H9 (cell line): ENCODE measurements at regions not wholly inside any gene's neighbourhood (a gene's known extent, or its start where the extent isn't known, plus 50 kb on each side); places are given as distances from the start of the nearest gene placed in this dataset.

ENCODE experiments used
- DNase-seq: peaks from one replicate; pipeline ENCODE4 v3.0.0-alpha.2; 2017
- H2AFZ ChIP-seq: one replicate; pipeline ENCODE4 v1.6.1; 2013; ENCODE audit warnings: mild to moderate bottlenecking, low read length, control low read depth, moderate library complexity
- H2AK5ac ChIP-seq: 2 replicates; pipeline ENCODE4 v1.6.1; 2013; ENCODE audit warnings: low read length, control low read depth, mixed read lengths; ENCODE audit not compliant: insufficient read length
- H2BK120ac ChIP-seq: one replicate; pipeline ENCODE4 v1.6.1; 2013; ENCODE audit warnings: low read depth, mild to moderate bottlenecking, low read length, control low read depth, inconsistent platforms; ENCODE audit not compliant: poor library complexity, severe bottlenecking
- H2BK12ac ChIP-seq: 2 replicates; pipeline ENCODE4 v1.6.1; 2013; ENCODE audit warnings: low read length, control low read depth, mixed read lengths, low read depth; ENCODE audit not compliant: insufficient read length
- H2BK15ac ChIP-seq: 2 replicates; pipeline ENCODE4 v1.6.1; 2013; ENCODE audit warnings: low read depth, low read length, control low read depth
- H2BK20ac ChIP-seq: one replicate; pipeline ENCODE4 v1.6.1; 2013; ENCODE audit warnings: low read depth, mild to moderate bottlenecking, low read length, control low read depth, inconsistent platforms; ENCODE audit not compliant: poor library complexity, severe bottlenecking
- H2BK5ac ChIP-seq: 2 replicates; pipeline ENCODE4 v1.6.1; 2013; ENCODE audit warnings: low read length, control low read depth, mixed read lengths; ENCODE audit not compliant: insufficient read length
- H3K14ac ChIP-seq: 2 replicates; pipeline ENCODE4 v1.6.1; 2013; ENCODE audit warnings: low read length, control low read depth; ENCODE audit not compliant: insufficient read depth
- H3K18ac ChIP-seq: 2 replicates; pipeline ENCODE4 v1.6.1; 2013; ENCODE audit warnings: low read depth, mild to moderate bottlenecking, mixed read lengths, low read length, control low read depth; ENCODE audit not compliant: insufficient read length
- H3K23ac ChIP-seq: 2 replicates; pipeline ENCODE4 v1.6.1; 2013; ENCODE audit warnings: low read length, control low read depth, mixed read lengths, low read depth; ENCODE audit not compliant: insufficient read length
- H3K23me2 ChIP-seq: 2 replicates; pipeline ENCODE4 v1.6.1; 2013; ENCODE audit warnings: low read depth, mild to moderate bottlenecking, mixed read lengths, low read length, control low read depth; ENCODE audit not compliant: insufficient read length, poor library complexity, severe bottlenecking
- H3K27ac ChIP-seq: 2 replicates; pipeline ENCODE4 v1.5.1; 2013; ENCODE audit warnings: low read length, control low read depth, mixed read lengths, low read depth; ENCODE audit not compliant: insufficient read length
- H3K27me3 ChIP-seq: 2 replicates; pipeline ENCODE4 v1.6.1; 2013; ENCODE audit warnings: low read length, control low read depth, inconsistent platforms; ENCODE audit not compliant: insufficient read depth
- H3K4ac ChIP-seq: 2 replicates; pipeline ENCODE4 v1.6.1; 2013; ENCODE audit warnings: low read depth, mild to moderate bottlenecking, control low read depth, inconsistent platforms, low read length, moderate library complexity
- H3K4me1 ChIP-seq: 2 replicates; pipeline ENCODE4 v1.6.1; 2013; ENCODE audit warnings: low read length, control low read depth, inconsistent platforms; ENCODE audit not compliant: insufficient read depth
- H3K4me2 ChIP-seq: 2 replicates; pipeline ENCODE4 v1.6.1; 2013; ENCODE audit warnings: low read length, control low read depth, mixed read lengths; ENCODE audit not compliant: insufficient read length, insufficient read depth
- H3K56ac ChIP-seq: 2 replicates; pipeline ENCODE4 v1.6.1; 2013; ENCODE audit warnings: low read depth, mild to moderate bottlenecking, mixed read lengths, low read length, control low read depth; ENCODE audit not compliant: insufficient read length
- H3K79me1 ChIP-seq: 2 replicates; pipeline ENCODE4 v1.6.1; 2013; ENCODE audit warnings: low read depth, mild to moderate bottlenecking, moderate library complexity, low read length, control low read depth, inconsistent platforms; ENCODE audit not compliant: insufficient read depth, poor library complexity, severe bottlenecking
- H3K79me2 ChIP-seq: 2 replicates; pipeline ENCODE4 v1.6.1; 2013; ENCODE audit warnings: low read length, control low read depth, inconsistent platforms; ENCODE audit not compliant: insufficient read depth
- H3K9ac ChIP-seq: 2 replicates; pipeline ENCODE4 v1.6.1; 2013; ENCODE audit warnings: low read length, control low read depth, mixed read lengths; ENCODE audit not compliant: insufficient read length; ENCODE audit errors: extremely low read depth
- H3K9me3 ChIP-seq: one replicate; pipeline ENCODE4 v1.6.1; 2013; ENCODE audit warnings: low read depth, low read length, inconsistent platforms; ENCODE audit not compliant: control insufficient read depth
- H3T11ph ChIP-seq: one replicate; pipeline ENCODE4 v1.6.1; 2013; ENCODE audit warnings: mild to moderate bottlenecking, low read length, control low read depth, inconsistent platforms
- H4K20me1 ChIP-seq: one replicate; pipeline ENCODE4 v1.6.1; 2013; ENCODE audit not compliant: control insufficient read depth, insufficient read length, insufficient read depth
- H4K5ac ChIP-seq: 2 replicates; pipeline ENCODE4 v1.6.1; 2013; ENCODE audit warnings: low read depth, mild to moderate bottlenecking, mixed read lengths, low read length, control low read depth; ENCODE audit not compliant: insufficient read length
- H4K8ac ChIP-seq: replicated peaks from 2 replicates; pipeline ENCODE4 v1.6.1; 2013; ENCODE audit warnings: low read length, control low read depth, mixed read lengths, low read depth; ENCODE audit not compliant: insufficient read length
- H4K91ac ChIP-seq: 2 replicates; pipeline ENCODE4 v1.6.1; 2013; ENCODE audit warnings: low read depth, mild to moderate bottlenecking, moderate library complexity, mixed read lengths, low read length, control low read depth; ENCODE audit not compliant: insufficient read length
- H3K27ac Mint-ChIP-seq, 3 experiments: 2 replicates in 2 of 3; 3 replicates in 1 of 3; pipeline ENCODE4 v1.8.0; 2020 to 2021; ENCODE audit warnings: mixed read lengths in 3 of 3, mild to moderate bottlenecking in 1 of 3, moderate library complexity in 1 of 3
- H3K27me3 Mint-ChIP-seq: 2 replicates; pipeline ENCODE4 v1.8.0; 2021; ENCODE audit warnings: low read depth, mild to moderate bottlenecking, moderate library complexity, mixed read lengths
- H3K36me3 Mint-ChIP-seq, 3 experiments: 2 replicates in 2 of 3; 3 replicates in 1 of 3; pipeline ENCODE4 v1.8.0; 2020 to 2021; ENCODE audit warnings: low read depth in 3 of 3, mixed read lengths in 3 of 3; ENCODE audit not compliant: insufficient read depth in 1 of 3
- H3K4me1 Mint-ChIP-seq, 2 experiments: 2 replicates each; pipeline ENCODE4 v1.8.0; 2020; ENCODE audit warnings: mixed read lengths in 2 of 2
- H3K4me3 Mint-ChIP-seq, 2 experiments: 2 replicates in 1 of 2; 3 replicates in 1 of 2; pipeline ENCODE4 v1.8.0; 2020 to 2021; ENCODE audit warnings: mild to moderate bottlenecking in 2 of 2, mixed read lengths in 2 of 2, moderate library complexity in 1 of 2
- H3K9me3 Mint-ChIP-seq, 2 experiments: 2 replicates in 1 of 2; 3 replicates in 1 of 2; pipeline ENCODE4 v1.8.0; 2020; ENCODE audit warnings: mild to moderate bottlenecking in 2 of 2, mixed read lengths in 2 of 2, moderate library complexity in 1 of 2
- CTCF ChIP-seq: fragments of 200-600 bp; sonication (generic); conservative IDR thresholded peaks from 3 replicates; pipeline ENCODE4 v1.8.0; 2021; ENCODE audit warnings: antibody characterized with exemption, mild to moderate bottlenecking
- WGBS: extraction: QIAGEN DNeasy Blood & Tissue Kit; methylation state at CpG from one replicate; pipeline ENCODE4 v1.1.7; 2013; ENCODE audit warnings: missing lambda C conversion rate, low lambda C conversion rate, mixed read lengths; ENCODE audit not compliant: insufficient read length; ENCODE audit errors: extremely low coverage; 5-methylcytosine and 5-hydroxymethylcytosine counted together

DNA sequence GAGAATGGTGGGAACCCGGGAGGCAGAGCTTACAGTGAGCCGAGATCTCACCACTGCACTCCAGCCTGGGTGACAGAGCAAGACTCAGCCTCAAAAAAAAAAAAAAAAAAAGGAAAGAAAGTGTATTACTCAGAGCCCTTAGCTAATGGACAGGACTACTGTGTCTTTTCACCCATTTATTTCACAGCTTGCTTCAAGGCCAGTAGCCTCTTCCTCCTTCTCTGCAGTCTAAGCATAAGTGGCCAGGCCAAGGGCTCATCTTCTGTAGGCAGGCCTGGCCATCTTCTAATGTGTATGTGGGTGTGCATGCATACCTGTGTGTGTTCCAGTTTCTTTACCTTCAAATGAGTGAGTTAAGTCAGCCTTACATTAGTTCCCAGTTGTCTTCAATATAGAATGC lies 94.8 kb upstream of the GDF10 start:
- no peaks in the 10 kb centered on the region for H3K79me2 ChIP-seq
- no peak overlapping the region for H4K5ac ChIP-seq
- no peak overlapping the region for H2AK5ac ChIP-seq
- H3K18ac ChIP-seq, result no peak overlapping the region
- H3K27ac Mint-ChIP-seq, result no peak overlapping the region
- no peak overlapping the region for H2BK20ac ChIP-seq
- no peak overlapping the region for H3K23ac ChIP-seq
- no peak overlapping the region for H3K27ac ChIP-seq
- no peak overlapping the region for H3K4ac ChIP-seq
- H3K4me3 Mint-ChIP-seq, result no peak overlapping the region
- TF ChIP-seq CTCF, result no peak
- H2BK12ac ChIP-seq, result no peak overlapping the region
- H4K91ac ChIP-seq, result no peak overlapping the region
- no peaks in the 10 kb centered on the region for H3K27me3 Mint-ChIP-seq
- H3K9me3 Mint-ChIP-seq, result peaks cover 0 to 2% of the 10 kb centered on the region in 2 experiments; a peak in 2 of 5 replicates
- H2BK120ac ChIP-seq, result no peak overlapping the region
- no peak overlapping the region for H4K8ac ChIP-seq
- H2BK5ac ChIP-seq, result no peak overlapping the region
- no peaks in the 10 kb centered on the region for H3K9me3 ChIP-seq
- H4K20me1 ChIP-seq, result no peaks in the 10 kb centered on the region
- peaks cover 2 to 6% of the 10 kb centered on the region in 2 experiments for H3K4me1 Mint-ChIP-seq
- no CpG with 5 or more reads among the region's 2 CpGs for WGBS
- H3K36me3 Mint-ChIP-seq, result no peaks in the 10 kb centered on the region; a peak in 1 of 7 replicates
- no peak overlapping the region for H3K56ac ChIP-seq
- H2BK15ac ChIP-seq, result no peak overlapping the region
- no peaks in the 10 kb centered on the region for H3K79me1 ChIP-seq
- H3K27me3 ChIP-seq, result no peaks in the 10 kb centered on the region
- H3K4me2 ChIP-seq, result no peak overlapping the region
- no peak overlapping the region for H3T11ph ChIP-seq
- no peaks in the 10 kb centered on the region for H3K23me2 ChIP-seq
- H2AFZ ChIP-seq, result no peak overlapping the region
- no peak overlapping the region for H3K14ac ChIP-seq
- no peak overlapping the region for H3K9ac ChIP-seq
- H3K4me1 ChIP-seq, result no peaks in the 10 kb centered on the region
- DNase-seq, result no peak
